Loucy (cell line): ENCODE measurements at regions not wholly inside any gene's neighbourhood (a gene's known extent, or its start where the extent isn't known, plus 50 kb on each side); places are given as distances from the start of the nearest gene placed in this dataset.

Experiments
- CTCF ChIP-seq: fragments of 200-600 bp; sonication (generic); conservative IDR thresholded peaks from 2 replicates; pipeline ENCODE4 v1.5.1; 2014; ENCODE audit warnings: mild to moderate bottlenecking, antibody characterized with exemption, low read length
- EZH2phosphoT487 ChIP-seq: fragments of 200-600 bp; IDR thresholded peaks from 2 replicates; pipeline ENCODE4 v1.6.1; 2018; ENCODE audit warnings: antibody characterized with exemption, mild to moderate bottlenecking, moderate library complexity, borderline replicate concordance

- TF ChIP-seq EZH2phosphoT487 (no peak), CTCF (no peak)
These were observed 487.7 kb upstream of the API5 start for GRCh38 chr11:42824067-42824466.
